Sigmoid colon (tissue), 4 donors: ENCODE measurements at regions not wholly inside any gene's neighbourhood (a gene's known extent, or its start where the extent isn't known, plus 50 kb on each side); places are given as distances from the start of the nearest gene placed in this dataset.

Experiments
- POLR2AphosphoS5 ChIP-seq, 4 donors: sonication (generic); formaldehyde crosslinking; IDR thresholded peaks; one replicate each; pipeline ENCODE4 v1.6.1; 2017; ENCODE audit warnings: antibody characterized with exemption in 4 of 4
- TF ChIP-seq, protein P1 (sequence below), 4 experiments: fragments of 450-650 bp in 3 of 4; fragments of 200-600 bp in 1 of 4; IDR thresholded peaks; one replicate each; pipeline ENCODE4 v1.5.1; 2016 to 2019; ENCODE audit warnings: antibody characterized with exemption in 4 of 4, mild to moderate bottlenecking in 3 of 4, moderate library complexity in 2 of 4

- TF ChIP-seq, protein P1, sequence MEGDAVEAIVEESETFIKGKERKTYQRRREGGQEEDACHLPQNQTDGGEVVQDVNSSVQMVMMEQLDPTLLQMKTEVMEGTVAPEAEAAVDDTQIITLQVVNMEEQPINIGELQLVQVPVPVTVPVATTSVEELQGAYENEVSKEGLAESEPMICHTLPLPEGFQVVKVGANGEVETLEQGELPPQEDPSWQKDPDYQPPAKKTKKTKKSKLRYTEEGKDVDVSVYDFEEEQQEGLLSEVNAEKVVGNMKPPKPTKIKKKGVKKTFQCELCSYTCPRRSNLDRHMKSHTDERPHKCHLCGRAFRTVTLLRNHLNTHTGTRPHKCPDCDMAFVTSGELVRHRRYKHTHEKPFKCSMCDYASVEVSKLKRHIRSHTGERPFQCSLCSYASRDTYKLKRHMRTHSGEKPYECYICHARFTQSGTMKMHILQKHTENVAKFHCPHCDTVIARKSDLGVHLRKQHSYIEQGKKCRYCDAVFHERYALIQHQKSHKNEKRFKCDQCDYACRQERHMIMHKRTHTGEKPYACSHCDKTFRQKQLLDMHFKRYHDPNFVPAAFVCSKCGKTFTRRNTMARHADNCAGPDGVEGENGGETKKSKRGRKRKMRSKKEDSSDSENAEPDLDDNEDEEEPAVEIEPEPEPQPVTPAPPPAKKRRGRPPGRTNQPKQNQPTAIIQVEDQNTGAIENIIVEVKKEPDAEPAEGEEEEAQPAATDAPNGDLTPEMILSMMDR (IDR thresholded peaks at IDR 0.05) = no peak
- TF ChIP-seq POLR2AphosphoS5 (IDR thresholded peaks at IDR 0.05) = no peak
Observed at GRCh38 chr13:78997902-78998629, 339.1 kb upstream of the OBI1 start.
